Esophagus squamous epithelium (tissue), 4 donors: ENCODE measurements at regions not wholly inside any gene's neighbourhood (a gene's known extent, or its start where the extent isn't known, plus 50 kb on each side); places are given as distances from the start of the nearest gene placed in this dataset.

Experiments
- CTCF ChIP-seq, 6 experiments: fragments of 450-650 bp in 4 of 6; fragments of 200-600 bp in 2 of 6; sonication (generic) in 2 of 6; IDR thresholded peaks; one replicate each; pipeline ENCODE4 v1.5.1; 2016 to 2019; ENCODE audit warnings: antibody characterized with exemption in 6 of 6, mild to moderate bottlenecking in 4 of 6, moderate library complexity in 4 of 6
- POLR2A ChIP-seq, 4 donors: fragments of 450-650 bp; IDR thresholded peaks; one replicate each; pipeline ENCODE4 v1.6.1; 2017; ENCODE audit warnings: antibody characterized with exemption in 4 of 4, mild to moderate bottlenecking in 4 of 4, moderate library complexity in 3 of 4

GRCh38 chr15:53830707-53831386 is 71.4 kb upstream of the WDR72 start:
- TF ChIP-seq POLR2A (IDR thresholded peaks at IDR 0.05) (no peak), CTCF (IDR thresholded peaks at IDR 0.05) (no peak)
